Heart left ventricle (tissue), 13 donors: ENCODE measurements at regions not wholly inside any gene's neighbourhood (a gene's known extent, or its start where the extent isn't known, plus 50 kb on each side); places are given as distances from the start of the nearest gene placed in this dataset.

Experiments used
- CTCF ChIP-seq, 12 donors: fragments of 200-600 bp; sonication (generic) in 4 of 12; IDR thresholded peaks; one replicate each; pipeline versions ENCODE4 v1.5.0 to v1.8.0; 2018 to 2022; ENCODE audit warnings: antibody characterized with exemption in 12 of 12, mild to moderate bottlenecking in 5 of 12
- POLR2A ChIP-seq, 2 donors: fragments of 450-650 bp; IDR thresholded peaks; one replicate each; pipeline ENCODE4 v1.6.1; 2017; ENCODE audit warnings: antibody characterized with exemption in 2 of 2, mild to moderate bottlenecking in 2 of 2, moderate library complexity in 2 of 2
- donor health status: ischemic (EF 13 %, LVEDD 7.1; RV severe dilation, severe dysfunction).
- donor health status: DM: no; HTN: yes; CAD: no.
- donor health status: DM: no; HTN: no; CAD: no.
- donor health status: ischemic (EF 25% LVEDD 6.9; RV normal size, moderate dysfunction).
- donor health status: ischemic (EF 25% LVEDD 5.7; RV mildly dilated, moderate dysfunction).
- donor health status: ischemic (EF 35%, LVEDD 5.7; RV mildly dilated, moderate dysfunction).
- donor health status: nonischemic (EF 11% LVEDD 7.7; RV severe dilation, severe dysfunction).
- donor health status: DM: yes; HTN: yes; CAD: no.
- donor health status: PGD.
- donor health status: ischemic (EF 29% LVEDD 5.4; RV normal size, mild dysfunction).
- donor health status: nonischemic (EF 23%, LVEDD 6.1; RV moderate dilation, normal function).

- no peak for TF ChIP-seq CTCF (IDR thresholded peaks at IDR 0.05)
- TF ChIP-seq POLR2A (IDR thresholded peaks at IDR 0.05) = no peak
Observed at GRCh38 chr7:131878777-131879176, 322.3 kb upstream of the PODXL start.
